Activated CD4-positive, alpha-beta T cell treated with anti-CD3 and anti-CD28 coated beads, Interleukin-10, Interleukin-2, amounts not matched to agents 100 ng/mL and 50 ng/mL, durations not matched to agents 16 hours and 8 hours (primary cell): ENCODE measurements at regions not wholly inside any gene's neighbourhood (a gene's known extent, or its start where the extent isn't known, plus 50 kb on each side); places are given as distances from the start of the nearest gene placed in this dataset.

ENCODE experiments used
- DNase-seq: peaks from one replicate; pipeline ENCODE4 v3.0.0-alpha.2; 2020

DNA sequence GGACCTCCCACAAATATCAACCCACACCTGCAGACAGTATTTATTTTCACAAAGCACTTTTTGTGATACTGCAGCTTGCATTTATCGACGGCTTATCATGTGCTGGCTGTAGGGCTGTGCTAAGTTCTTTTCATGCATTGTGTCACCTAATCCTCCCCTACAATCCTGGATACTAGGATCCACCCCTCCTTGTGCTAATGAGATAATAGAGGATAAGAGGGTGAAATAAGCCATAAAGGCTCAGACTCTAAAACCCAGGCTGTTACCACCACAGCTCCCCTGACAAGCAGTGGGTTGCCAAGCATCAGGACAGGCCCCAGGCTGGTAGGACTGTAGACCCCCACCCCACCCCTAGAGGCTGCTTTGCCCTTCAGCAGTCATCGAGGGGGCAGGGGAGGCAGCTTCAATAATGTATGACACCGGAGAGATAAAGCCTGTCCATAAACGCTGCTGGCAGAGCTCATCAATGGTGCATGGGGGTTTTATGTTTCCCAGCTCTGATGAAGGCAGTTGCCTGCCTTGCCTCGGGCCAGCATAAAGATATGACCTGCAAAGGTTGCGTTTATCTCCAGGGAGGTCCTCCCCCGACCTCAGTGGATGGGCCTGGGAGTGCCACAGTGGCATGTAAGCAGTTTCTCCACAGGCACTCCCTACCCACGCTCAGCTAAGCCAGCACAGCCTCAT is 73.9 kb upstream of the C16orf82 start:
- DNase-seq, result no peak

DNA sequence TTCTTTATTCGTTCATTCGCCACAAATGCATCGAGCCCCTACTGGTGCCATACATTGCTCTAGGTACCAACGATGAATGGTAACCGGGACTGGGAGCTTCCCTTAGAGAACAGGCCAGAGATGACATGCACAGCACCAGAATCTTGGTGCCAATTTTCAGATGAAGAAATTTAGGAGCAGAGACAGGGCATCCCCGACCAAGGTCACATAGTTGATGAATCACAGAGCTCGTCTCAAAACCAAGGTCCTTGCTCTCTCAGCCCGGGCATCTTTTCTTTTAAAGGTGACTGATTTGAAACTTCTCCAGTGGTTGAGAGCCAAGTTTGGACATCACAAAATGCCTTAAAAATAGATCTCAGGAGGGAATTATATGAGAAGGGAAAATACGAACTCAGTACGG is 73.2 kb upstream of the C16orf82 start:
- DNase-seq, result no peak

DNA sequence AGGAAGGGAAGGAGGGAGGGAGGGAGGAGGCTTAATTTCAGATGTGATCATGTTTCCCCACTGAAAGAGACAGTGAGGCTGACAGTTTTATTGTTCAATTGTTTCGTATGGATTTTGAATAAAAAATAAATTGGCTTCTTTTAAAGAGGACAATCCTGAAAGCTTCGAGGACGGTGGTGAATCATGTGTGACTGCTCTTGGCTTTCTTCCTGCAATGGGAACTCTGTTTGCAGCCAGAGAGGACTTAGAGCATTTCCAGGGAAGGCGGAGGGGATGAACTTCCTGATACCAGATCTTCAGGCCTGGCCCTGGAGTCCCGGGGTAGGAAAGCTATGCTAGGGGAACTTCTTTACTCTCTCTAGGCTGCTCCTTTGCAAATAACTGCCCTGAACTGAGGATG is 72.8 kb upstream of the C16orf82 start:
- DNase-seq, result no peak

DNA sequence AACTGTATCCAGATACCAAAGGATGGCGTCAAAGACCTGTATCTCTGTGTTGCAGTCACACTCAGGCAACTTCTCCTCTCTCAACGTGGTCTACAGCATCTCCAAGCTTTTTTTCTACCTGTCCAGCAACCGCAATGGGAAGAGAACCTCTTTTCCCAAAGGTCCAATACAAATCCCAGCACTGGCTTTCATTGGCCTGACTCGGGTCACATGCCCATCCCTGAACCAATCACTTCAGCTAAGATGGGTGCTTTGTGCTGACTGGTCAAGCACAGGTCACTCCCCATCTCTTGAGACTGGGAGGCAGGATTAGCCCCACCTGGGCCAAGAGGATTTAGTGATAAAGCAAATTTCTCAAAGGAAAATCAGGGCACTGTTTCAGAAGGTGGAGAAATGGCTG is 71.2 kb upstream of the C16orf82 start:
- DNase-seq, result no peak

DNA sequence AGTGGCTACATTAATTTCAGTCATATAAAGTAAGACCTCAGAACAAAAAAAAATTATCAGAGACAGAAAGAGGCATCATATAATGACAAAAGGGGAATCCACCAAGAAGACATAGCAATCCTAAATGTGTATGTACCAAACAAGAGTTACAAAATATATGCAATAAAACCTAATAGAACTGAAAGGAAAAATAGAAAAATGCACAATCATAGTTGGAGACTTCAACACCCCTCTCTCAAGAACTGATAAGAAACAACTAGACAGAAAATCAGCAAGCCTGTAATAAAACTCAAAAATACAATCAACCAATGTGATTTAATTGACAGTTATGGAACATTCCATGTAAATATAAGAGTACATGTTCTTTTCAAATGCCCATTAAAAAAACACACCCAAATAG is 61.3 kb upstream of the C16orf82 start:
- no peak for DNase-seq
